ENCODE measurements at regions not wholly inside any gene's neighbourhood (a gene's known extent, or its start where the extent isn't known, plus 50 kb on each side); places are given as distances from the start of the nearest gene placed in this dataset.

GRCh38 chr12:23088594-23088993 lies 463.6 kb downstream of the ETNK1 start:
- TF ChIP-seq CTCF (IDR thresholded peaks at IDR 0.05), result no peak
- TF ChIP-seq POLR2A (IDR thresholded peaks at IDR 0.05), result no peak
- TF ChIP-seq POLR2AphosphoS5 (IDR thresholded peaks at IDR 0.05), result no peak

All from breast epithelium (tissue), 3 donors.